ENCODE measurements at regions not wholly inside any gene's neighbourhood (a gene's known extent, or its start where the extent isn't known, plus 50 kb on each side); places are given as distances from the start of the nearest gene placed in this dataset.

- no peak overlapping the region for H3K27ac ChIP-seq
- H3K4me3 ChIP-seq, result no peak overlapping the region
These were observed 172.5 kb downstream of the FOXA2 start for GRCh38 chr20:22411627-22412450.

GRCh38 chr20:22411286-22411626, 173.1 kb downstream of the FOXA2 start:
- no peak overlapping the region for H3K27ac ChIP-seq
- no peak overlapping the region for H3K4me3 ChIP-seq

GRCh38 chr20:22410556-22411130, 173.7 kb downstream of the FOXA2 start:
- H3K4me3 ChIP-seq, result no peak overlapping the region
- no peak overlapping the region for H3K27ac ChIP-seq

- Histone ChIP-seq H3K4me3 (no peak overlapping the region), H3K27ac (no peak overlapping the region)
These were observed 175.6 kb downstream of the FOXA2 start for GRCh38 chr20:22408521-22409402.

GRCh38 chr20:22407237-22408193, 176.9 kb downstream of the FOXA2 start:
- Histone ChIP-seq H3K4me3 (no peak overlapping the region), H3K27ac (no peak overlapping the region)

GRCh38 chr20:22404419-22405170, 179.8 kb downstream of the FOXA2 start:
- no peak overlapping the region for H3K27ac ChIP-seq
- H3K4me3 ChIP-seq, result no peak overlapping the region

GRCh38 chr20:22403632-22404361, 180.6 kb downstream of the FOXA2 start:
- H3K4me3 ChIP-seq, result peak overlapping the region in 5 of 7 experiments; percentile 3 to 16 (median 13)
- peak overlapping the region in 2 of 21 experiments; percentile 13 to 22 for H3K27ac ChIP-seq

- H3K4me3 ChIP-seq, result peak overlapping the region in 5 of 7 experiments; percentile 3 to 16 (median 13)
- H3K27ac ChIP-seq, result peak overlapping the region in 1 of 21 experiments; percentile 13
These were observed 181.2 kb downstream of the FOXA2 start for GRCh38 chr20:22403022-22403631.

- H3K4me3 ChIP-seq, result no peak overlapping the region
- H3K27ac ChIP-seq, result no peak overlapping the region
These were observed 181.8 kb downstream of the FOXA2 start for GRCh38 chr20:22402550-22402949.

- no peak overlapping the region for H3K4me3 ChIP-seq
- H3K27ac ChIP-seq, result no peak overlapping the region
These were observed 183.9 kb downstream of the FOXA2 start for GRCh38 chr20:22400440-22400839.

- no peak overlapping the region for H3K27ac ChIP-seq
- H3K4me3 ChIP-seq, result no peak overlapping the region
These were observed 189.8 kb downstream of the FOXA2 start for GRCh38 chr20:22394583-22394982.

GRCh38 chr20:22390543-22390903, 193.8 kb downstream of the FOXA2 start:
- Histone ChIP-seq H3K4me3 (no peak overlapping the region), H3K27ac (no peak overlapping the region)

GRCh38 chr20:22389836-22390542, 194.4 kb downstream of the FOXA2 start:
- Histone ChIP-seq H3K4me3 (no peak overlapping the region), H3K27ac (no peak overlapping the region)

GRCh38 chr20:22387452-22387851, 196.9 kb downstream of the FOXA2 start:
- no peak overlapping the region for H3K27ac ChIP-seq
- H3K4me3 ChIP-seq, result no peak overlapping the region

GRCh38 chr20:22386306-22386623, 198.1 kb downstream of the FOXA2 start:
- H3K4me3 ChIP-seq, result no peak overlapping the region
- H3K27ac ChIP-seq, result no peak overlapping the region

GRCh38 chr20:22385602-22386305, 198.6 kb downstream of the FOXA2 start:
- H3K4me3 ChIP-seq, result no peak overlapping the region
- no peak overlapping the region for H3K27ac ChIP-seq

GRCh38 chr20:22384978-22385377, 199.4 kb downstream of the FOXA2 start:
- Histone ChIP-seq H3K4me3 (no peak overlapping the region), H3K27ac (no peak overlapping the region)

Measured in skin epidermis (tissue), 12 donors.